ENCODE measurements at regions not wholly inside any gene's neighbourhood (a gene's known extent, or its start where the extent isn't known, plus 50 kb on each side); places are given as distances from the start of the nearest gene placed in this dataset.

GRCh38 chrX:116607776-116608175 lies 145.0 kb upstream of the CT83 start:
- Histone ChIP-seq H3K27ac (ENCODE audit: low read depth, low read length) (no peak overlapping the region), H3K18ac (ENCODE audit: extremely low read depth, low read length) (no peak overlapping the region), H3K56ac (replicated peaks; ENCODE audit: insufficient read length, low read depth, low read length) (no peak overlapping the region), H3K79me2 (ENCODE audit: control insufficient read depth in 1 of 2, insufficient read depth in 2 of 2, low read length in 2 of 2) (no peaks in the 10 kb centered on the region), H4K20me1 (replicated peaks in 1 of 2; ENCODE audit: control insufficient read depth in 1 of 2, insufficient read depth in 2 of 2, low read length in 2 of 2) (no peaks in the 10 kb centered on the region), H3K9ac (replicated peaks in 1 of 4; ENCODE audit: extremely low read depth in 1 of 4, low read depth in 3 of 4, low read length in 3 of 4) (no peak overlapping the region), H3K4ac (replicated peaks; ENCODE audit: insufficient read length, low read depth, low read length) (no peak overlapping the region), H3K4me3 (ENCODE audit: extremely low read depth in 1 of 4, insufficient read depth in 2 of 4, low read depth in 3 of 4, low read length in 4 of 4) (no peak overlapping the region), H4K91ac (replicated peaks; ENCODE audit: insufficient read length, low read length) (no peak overlapping the region), H3K9me3 (ENCODE audit: insufficient read depth in 2 of 2, low read depth in 1 of 2, low read length in 1 of 2) (no peaks in the 10 kb centered on the region), H3K27me3 (replicated peaks in 1 of 4; ENCODE audit: control insufficient read depth in 3 of 4, extremely low read depth in 1 of 4, insufficient read depth in 3 of 4, low read length in 3 of 4) (no peaks in the 10 kb centered on the region), H3K4me1 (replicated peaks in 1 of 4; ENCODE audit: control insufficient read depth in 3 of 4, insufficient read depth in 4 of 4, low read length in 3 of 4) (no peaks in the 10 kb centered on the region), H4K5ac (ENCODE audit: insufficient read length, low read depth, low read length) (no peak overlapping the region), H3K79me1 (ENCODE audit: low read depth, low read length) (no peaks in the 10 kb centered on the region), H2BK20ac (ENCODE audit: low read length) (no peak overlapping the region), H3K14ac (ENCODE audit: insufficient read length) (no peak overlapping the region), H2BK12ac (ENCODE audit: low read depth, low read length) (no peak overlapping the region), H2AK5ac (ENCODE audit: low read depth, low read length) (no peak overlapping the region), H3K23me2 (ENCODE audit: low read depth, low read length) (no peaks in the 10 kb centered on the region), H2BK120ac (replicated peaks; ENCODE audit: low read depth, low read length) (no peak overlapping the region), H2BK5ac (ENCODE audit: low read depth, low read length) (no peak overlapping the region), H4K8ac (ENCODE audit: extremely low read depth, insufficient read depth, low read length) (no peak overlapping the region), H2AFZ (ENCODE audit: low read length) (no peak overlapping the region), H3K23ac (ENCODE audit: insufficient read length) (no peak overlapping the region), H3K36me3 (ENCODE audit: control insufficient read depth in 2 of 4, insufficient read depth in 4 of 4, low read length in 3 of 4) (no peaks in the 10 kb centered on the region), H2BK15ac (ENCODE audit: low read length) (no peak overlapping the region), H3K4me2 (ENCODE audit: insufficient read depth in 1 of 2, low read depth in 2 of 2, low read length in 2 of 2) (no peak overlapping the region)
- POLR2A ChIA-PET (ENCODE audit: partially characterized antibody) = no interaction called here
- TF ChIP-seq FOSL1 (IDR thresholded peaks at IDR 0.05; ENCODE audit: insufficient read depth, low read depth, low read length) (no peak), TEAD4 (IDR thresholded peaks at IDR 0.05; ENCODE audit: low read depth, low read length) (no peak), ASH2L (IDR thresholded peaks at IDR 0.05; ENCODE audit: low read length) (no peak), POLR2AphosphoS5 (IDR thresholded peaks at IDR 0.05; ENCODE audit: low read depth, low read length) (no peak), EZH2 (IDR thresholded peaks at IDR 0.05; ENCODE audit: low read depth, low read length, severe bottlenecking) (no peak), CEBPB (IDR thresholded peaks at IDR 0.05; ENCODE audit: low read depth, low read length) (no peak), HDAC2 (IDR thresholded peaks at IDR 0.05; ENCODE audit: borderline replicate concordance in 1 of 2, low read depth in 2 of 2, low read length in 2 of 2) (no peak), RFX5 (IDR thresholded peaks at IDR 0.05; ENCODE audit: borderline replicate concordance, low read depth, low read length) (no peak), CBX8 (IDR thresholded peaks at IDR 0.05; ENCODE audit: borderline replicate concordance, low read depth, low read length) (no peak), PHF8 (conservative IDR thresholded peaks at IDR 0.05; ENCODE audit: low read depth, low read length) (no peak), RXRA (IDR thresholded peaks at IDR 0.05; ENCODE audit: insufficient read depth, low read depth, low read length) (no peak), SP1 (IDR thresholded peaks at IDR 0.05; ENCODE audit: low read depth, low read length) (no peak), GABPA (IDR thresholded peaks at IDR 0.05; ENCODE audit: borderline replicate concordance, insufficient read depth, low read length) (no peak)
- FAIRE-seq = no peak
- 70% methylated on average over 1 of the region's 1 CpG; no CpG with 5 or more reads in 1 of the 2 experiments for WGBS, 2 experiments (ENCODE audit: extremely low coverage in 1 of 2, insufficient coverage in 1 of 2, insufficient read length in 1 of 2, insufficient replicate concordance in 2 of 2, low coverage in 1 of 2, low lambda C conversion rate in 2 of 2, missing lambda C conversion rate in 1 of 2)
- CTCF ChIA-PET (ENCODE audit: partially characterized antibody) = no interaction called here
- DNase-seq (ENCODE audit: low read depth in 1 of 2, low spot score in 2 of 2) = no peak

All from H1 (cell line).